ENCODE measurements at regions not wholly inside any gene's neighbourhood (a gene's known extent, or its start where the extent isn't known, plus 50 kb on each side); places are given as distances from the start of the nearest gene placed in this dataset.

DNA sequence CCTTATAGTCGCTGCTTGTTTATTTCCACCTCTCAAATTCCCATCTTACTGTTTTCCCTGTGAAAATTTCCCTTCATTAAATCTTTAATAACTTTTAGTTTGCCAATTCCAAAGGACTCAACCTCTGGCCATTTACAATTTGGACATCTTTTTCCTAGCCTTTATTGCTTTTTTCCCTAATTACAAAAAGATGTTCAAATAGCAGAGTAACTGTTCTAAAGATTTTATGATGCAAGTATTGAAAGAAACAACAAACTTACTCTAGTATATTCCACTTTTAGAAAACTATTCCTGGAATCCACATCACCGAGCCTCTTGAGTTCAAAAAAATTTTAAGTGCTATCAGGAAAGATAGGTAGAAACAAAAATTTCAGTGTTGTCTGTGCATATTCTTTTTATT, 174.1 kb upstream of the UBE2E2 start:
- in situ Hi-C loops (cut with HindIII; ENCODE audit: extremely low pct_ligation_motif_present, low pct_unique_long_range_greater_than_20kb): no loop called here
- POLR2A ChIA-PET: no interaction called here
- intact Hi-C loops (cut with micrococcal nuclease; ENCODE audit: unreplicated experiment): no loop called here

DNA sequence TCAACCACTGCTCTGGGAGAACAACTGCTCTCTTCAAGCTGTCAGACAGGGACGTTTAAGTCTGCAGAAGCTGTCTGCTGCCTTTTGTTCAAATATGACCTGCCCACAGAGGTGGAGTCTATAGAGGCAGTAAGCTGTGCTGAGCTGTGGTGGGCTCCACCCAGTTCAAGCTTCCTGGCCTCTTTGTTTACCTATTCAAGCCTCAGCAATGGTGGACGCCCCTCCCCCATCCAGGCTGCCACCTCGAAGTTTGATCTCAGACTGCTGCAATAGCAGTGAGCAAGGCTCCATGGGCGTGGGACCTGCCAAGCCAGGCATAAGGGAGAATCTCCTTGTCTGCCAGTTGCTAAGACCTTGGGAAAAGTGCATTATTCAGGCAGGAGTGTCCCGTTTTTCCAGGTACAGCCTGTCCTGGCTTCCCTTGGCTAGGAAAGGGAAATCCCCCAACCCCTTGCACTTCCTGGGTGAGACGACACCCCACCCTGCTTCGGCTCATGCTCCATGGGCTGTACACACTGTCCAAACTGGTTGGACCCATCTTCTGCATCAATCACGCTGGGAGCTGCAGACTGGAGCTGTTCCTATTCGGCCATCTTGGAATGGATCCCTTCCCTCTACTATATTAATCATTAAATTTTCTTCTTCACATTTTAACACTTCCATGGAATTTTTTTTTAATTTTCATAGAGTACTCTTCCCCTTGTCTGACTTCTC, 167.0 kb upstream of the UBE2E2 start:
- Histone ChIP-seq H3K4me1 (ENCODE audit: insufficient read depth, low read length) (peaks cover 6% of the 10 kb centered on the region; the same call in 1 of the 2 replicates), H3K79me2 (ENCODE audit: insufficient read depth, low read length) (no peaks in the 10 kb centered on the region), H3K9me3 (ENCODE audit: low read length) (no peaks in the 10 kb centered on the region), H2AFZ (ENCODE audit: low read length) (no peak overlapping the region), H3K27ac (ENCODE audit: extremely low read length, insufficient read depth, low read length) (no peak overlapping the region), H3K4me2 (ENCODE audit: low read depth, low read length) (peak overlapping the region; percentile 42), H3K9ac (ENCODE audit: insufficient read depth, low read depth, low read length) (no peak overlapping the region), H4K20me1 (ENCODE audit: insufficient read depth, low read length) (no peaks in the 10 kb centered on the region), H3K27me3 (ENCODE audit: control insufficient read depth in 1 of 2, insufficient read depth in 2 of 2, low read length in 2 of 2) (no peaks in the 10 kb centered on the region; a peak in 1 of 5 replicates), H3K4me3 (replicated peaks in 1 of 3; ENCODE audit: insufficient read depth in 1 of 3, low read depth in 2 of 3, low read length in 3 of 3) (no peak overlapping the region), H3K36me3 (replicated peaks in 1 of 2; ENCODE audit: control insufficient read depth in 1 of 2, insufficient read depth in 2 of 2, low read length in 2 of 2) (no peaks in the 10 kb centered on the region)
- ChIA-PET POLR2A (no interaction called here), CTCF (ENCODE audit: low intra/inter-chr PET ratio, low total read pairs) (no interaction called here)
- ATAC-seq (peak; percentile 70), FAIRE-seq (no peak), DNase-seq (ENCODE audit: low spot score) (peak; percentile 31)
- peak; percentile 41 for TF ChIP-seq YY1 (IDR thresholded peaks at IDR 0.05; ENCODE audit: insufficient read depth, insufficient replicate concordance, low read depth, low read length)
- no peak for TF ChIP-seq ZNF3 (CRISPR knock-in tag; IDR thresholded peaks at IDR 0.05)
- TF ChIP-seq, protein P1, sequence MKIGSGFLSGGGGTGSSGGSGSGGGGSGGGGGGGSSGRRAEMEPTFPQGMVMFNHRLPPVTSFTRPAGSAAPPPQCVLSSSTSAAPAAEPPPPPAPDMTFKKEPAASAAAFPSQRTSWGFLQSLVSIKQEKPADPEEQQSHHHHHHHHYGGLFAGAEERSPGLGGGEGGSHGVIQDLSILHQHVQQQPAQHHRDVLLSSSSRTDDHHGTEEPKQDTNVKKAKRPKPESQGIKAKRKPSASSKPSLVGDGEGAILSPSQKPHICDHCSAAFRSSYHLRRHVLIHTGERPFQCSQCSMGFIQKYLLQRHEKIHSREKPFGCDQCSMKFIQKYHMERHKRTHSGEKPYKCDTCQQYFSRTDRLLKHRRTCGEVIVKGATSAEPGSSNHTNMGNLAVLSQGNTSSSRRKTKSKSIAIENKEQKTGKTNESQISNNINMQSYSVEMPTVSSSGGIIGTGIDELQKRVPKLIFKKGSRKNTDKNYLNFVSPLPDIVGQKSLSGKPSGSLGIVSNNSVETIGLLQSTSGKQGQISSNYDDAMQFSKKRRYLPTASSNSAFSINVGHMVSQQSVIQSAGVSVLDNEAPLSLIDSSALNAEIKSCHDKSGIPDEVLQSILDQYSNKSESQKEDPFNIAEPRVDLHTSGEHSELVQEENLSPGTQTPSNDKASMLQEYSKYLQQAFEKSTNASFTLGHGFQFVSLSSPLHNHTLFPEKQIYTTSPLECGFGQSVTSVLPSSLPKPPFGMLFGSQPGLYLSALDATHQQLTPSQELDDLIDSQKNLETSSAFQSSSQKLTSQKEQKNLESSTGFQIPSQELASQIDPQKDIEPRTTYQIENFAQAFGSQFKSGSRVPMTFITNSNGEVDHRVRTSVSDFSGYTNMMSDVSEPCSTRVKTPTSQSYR (CRISPR knock-in tag; IDR thresholded peaks at IDR 0.05; ENCODE audit: borderline replicate concordance): peak; percentile 85
- TF ChIP-seq GABPA (IDR thresholded peaks at IDR 0.05; ENCODE audit: low read depth, low read length): no peak
- 0 out of 2 replicates have a peak, but pooled peaks have one; percentile 15 for TF ChIP-seq GABPA (CRISPR knock-in tag; IDR thresholded peaks at IDR 0.05; ENCODE audit: low read depth)
- no peak for TF ChIP-seq NFE2L2 (IDR thresholded peaks at IDR 0.05; ENCODE audit: low read length)
- TF ChIP-seq ZNF292 (CRISPR knock-in tag; IDR thresholded peaks at IDR 0.05; ENCODE audit: borderline replicate concordance, low read depth): peak; percentile 69; the same call in 1 of the 2 replicates
- in situ Hi-C loops (cut with HindIII; ENCODE audit: extremely low pct_ligation_motif_present, low pct_unique_long_range_greater_than_20kb) (no loop called here), intact Hi-C loops (cut with micrococcal nuclease; ENCODE audit: unreplicated experiment) (no loop called here)
- WGBS (ENCODE audit: low lambda C conversion rate): 17% methylated on average over 6 of the region's 9 CpGs
- no TSS peak for BruUV-seq (replicated peaks)

More for the DNA sequence above, 174.1 kb upstream of the UBE2E2 start:
- H3K4me1 ChIP-seq (ENCODE audit: insufficient read depth, low read length): no peaks in the 10 kb centered on the region
- no peak for DNase-seq (ENCODE audit: low spot score)
- no peaks in the 10 kb centered on the region for H3K36me3 ChIP-seq (replicated peaks in 1 of 2; ENCODE audit: control insufficient read depth in 1 of 2, insufficient read depth in 2 of 2, low read length in 2 of 2)
- CTCF ChIA-PET (ENCODE audit: low intra/inter-chr PET ratio, low total read pairs): no interaction called here
- H3K27ac ChIP-seq (ENCODE audit: extremely low read length, insufficient read depth, low read length): no peak overlapping the region
- no peak for FAIRE-seq
- ATAC-seq: no peak
- no peak overlapping the region for H2AFZ ChIP-seq (ENCODE audit: low read length)
- no peak overlapping the region for H3K4me2 ChIP-seq (ENCODE audit: low read depth, low read length)
- H3K9ac ChIP-seq (ENCODE audit: insufficient read depth, low read depth, low read length): no peak overlapping the region
- H3K9me3 ChIP-seq (ENCODE audit: low read length): no peaks in the 10 kb centered on the region; the same call in 1 of the 2 replicates
- 3% methylated on average over 2 of the region's 2 CpGs for WGBS (ENCODE audit: low lambda C conversion rate)
- no peaks in the 10 kb centered on the region for H3K27me3 ChIP-seq (ENCODE audit: control insufficient read depth in 1 of 2, insufficient read depth in 2 of 2, low read length in 2 of 2)
- TF ChIP-seq ZFP36 (IDR thresholded peaks at IDR 0.05; ENCODE audit: borderline replicate concordance, low read depth, low read length, partially characterized antibody) (no peak), HNRNPLL (IDR thresholded peaks at IDR 0.05; ENCODE audit: low read depth, low read length, poor library complexity, severe bottlenecking) (no peak), IRF2 (CRISPR knock-in tag; IDR thresholded peaks at IDR 0.05) (no peak), ZNF558 (CRISPR knock-in tag; IDR thresholded peaks at IDR 0.05; ENCODE audit: borderline replicate concordance) (no peak)
- TF ChIP-seq, protein P2, sequence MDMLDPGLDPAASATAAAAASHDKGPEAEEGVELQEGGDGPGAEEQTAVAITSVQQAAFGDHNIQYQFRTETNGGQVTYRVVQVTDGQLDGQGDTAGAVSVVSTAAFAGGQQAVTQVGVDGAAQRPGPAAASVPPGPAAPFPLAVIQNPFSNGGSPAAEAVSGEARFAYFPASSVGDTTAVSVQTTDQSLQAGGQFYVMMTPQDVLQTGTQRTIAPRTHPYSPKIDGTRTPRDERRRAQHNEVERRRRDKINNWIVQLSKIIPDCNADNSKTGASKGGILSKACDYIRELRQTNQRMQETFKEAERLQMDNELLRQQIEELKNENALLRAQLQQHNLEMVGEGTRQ (IDR thresholded peaks at IDR 0.05; ENCODE audit: low read depth, low read length): no peak
- TF ChIP-seq, protein P2 (CRISPR knock-in tag; IDR thresholded peaks at IDR 0.05; ENCODE audit: borderline replicate concordance): no peak
- H4K20me1 ChIP-seq (ENCODE audit: insufficient read depth, low read length): no peaks in the 10 kb centered on the region
- no peaks in the 10 kb centered on the region for H3K79me2 ChIP-seq (ENCODE audit: insufficient read depth, low read length)
- H3K4me3 ChIP-seq (replicated peaks in 1 of 3; ENCODE audit: insufficient read depth in 1 of 3, low read depth in 2 of 3, low read length in 3 of 3): no peak overlapping the region
- no TSS peak for BruUV-seq (replicated peaks)

All from HepG2 (cell line).